ENCODE measurements at regions not wholly inside any gene's neighbourhood (a gene's known extent, or its start where the extent isn't known, plus 50 kb on each side); places are given as distances from the start of the nearest gene placed in this dataset.

DNA sequence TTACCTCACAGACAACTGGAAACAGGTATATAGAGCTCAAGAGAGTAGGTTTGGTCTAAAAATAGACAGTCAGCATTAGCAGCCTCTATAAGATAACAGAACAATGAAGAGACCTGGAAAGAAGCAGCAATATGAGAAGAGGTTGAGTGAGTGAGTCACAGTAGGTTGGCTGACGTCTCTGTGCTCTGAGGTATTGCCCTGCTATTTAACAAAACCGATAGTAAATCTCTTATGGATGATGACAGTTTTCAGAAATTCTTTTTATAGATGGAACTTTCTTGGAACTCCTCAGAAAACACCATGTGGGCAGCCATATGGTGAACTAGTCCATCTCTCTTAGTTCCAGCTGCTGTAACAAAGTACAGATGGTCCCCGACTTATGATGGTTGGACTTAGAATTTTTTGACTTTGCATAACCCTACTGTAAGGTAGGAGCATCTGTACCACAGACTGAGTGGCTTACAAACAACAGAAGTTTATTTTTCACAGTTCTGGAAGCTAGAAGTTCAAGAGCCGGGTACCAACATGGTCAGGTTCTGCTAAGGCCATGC is 123.5 kb downstream of the MBD2 start:
- no peak for DNase-seq (ENCODE audit: low read depth, low spot score)

DNA sequence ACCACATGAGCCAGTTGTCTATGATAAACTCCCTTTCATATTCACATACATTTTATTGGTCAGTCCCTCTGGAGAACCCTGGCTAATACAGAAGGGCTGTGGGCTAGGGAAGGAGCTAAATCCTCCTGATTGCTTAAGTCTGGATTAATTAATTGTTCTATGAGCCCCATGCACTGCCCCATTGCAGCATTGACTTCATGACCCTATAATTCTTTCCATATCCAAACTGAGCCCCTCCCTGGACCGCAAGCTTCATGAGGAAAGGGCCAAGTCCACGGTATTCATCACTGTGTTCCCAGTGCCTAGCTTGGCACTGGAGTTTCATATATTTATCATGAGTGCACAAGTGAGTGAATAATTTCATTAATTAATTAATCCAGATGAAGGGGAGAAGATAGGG is 124.0 kb downstream of the MBD2 start:
- DNase-seq (ENCODE audit: low read depth, low spot score): no peak

DNA sequence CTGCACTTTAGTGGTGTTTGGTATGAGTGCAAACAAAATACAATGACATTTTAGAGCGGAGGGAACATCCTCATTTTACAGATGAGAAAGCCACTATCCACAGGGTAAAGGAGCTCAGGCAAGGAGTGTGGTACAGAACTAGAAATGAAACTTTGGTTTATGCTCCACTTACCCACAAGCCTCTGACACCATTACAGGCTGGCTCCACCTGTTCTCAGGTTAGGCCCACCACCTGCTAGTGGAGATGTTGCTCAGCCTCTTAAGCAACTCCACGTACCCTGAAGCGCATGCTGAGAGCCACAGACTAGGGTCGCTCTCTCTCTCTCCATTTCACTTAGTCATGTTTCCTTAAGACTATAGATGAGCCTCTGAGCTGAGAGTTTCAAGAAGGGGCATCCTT is 130.0 kb downstream of the MBD2 start:
- DNase-seq (ENCODE audit: low read depth, low spot score): no peak

DNA sequence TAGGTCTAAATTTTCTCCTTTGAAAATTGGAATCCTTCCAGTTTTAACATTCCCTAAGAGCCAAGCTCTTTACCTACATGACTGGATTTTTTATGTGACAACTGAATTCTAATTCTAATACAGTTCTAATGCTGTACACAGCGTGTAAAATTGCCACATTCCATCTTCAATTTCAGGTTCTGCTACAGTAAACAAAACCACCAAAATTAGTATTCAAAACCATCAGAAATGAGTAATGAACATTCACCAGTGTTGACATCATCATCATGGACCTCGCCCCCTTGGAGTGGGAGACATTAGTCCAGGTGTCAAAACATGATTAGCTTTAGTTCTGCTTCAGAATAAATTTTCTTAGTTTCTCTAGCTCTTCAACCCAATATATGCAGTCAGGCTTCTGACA is 133.6 kb downstream of the MBD2 start:
- no peak for DNase-seq (ENCODE audit: low read depth, low spot score)

DNA sequence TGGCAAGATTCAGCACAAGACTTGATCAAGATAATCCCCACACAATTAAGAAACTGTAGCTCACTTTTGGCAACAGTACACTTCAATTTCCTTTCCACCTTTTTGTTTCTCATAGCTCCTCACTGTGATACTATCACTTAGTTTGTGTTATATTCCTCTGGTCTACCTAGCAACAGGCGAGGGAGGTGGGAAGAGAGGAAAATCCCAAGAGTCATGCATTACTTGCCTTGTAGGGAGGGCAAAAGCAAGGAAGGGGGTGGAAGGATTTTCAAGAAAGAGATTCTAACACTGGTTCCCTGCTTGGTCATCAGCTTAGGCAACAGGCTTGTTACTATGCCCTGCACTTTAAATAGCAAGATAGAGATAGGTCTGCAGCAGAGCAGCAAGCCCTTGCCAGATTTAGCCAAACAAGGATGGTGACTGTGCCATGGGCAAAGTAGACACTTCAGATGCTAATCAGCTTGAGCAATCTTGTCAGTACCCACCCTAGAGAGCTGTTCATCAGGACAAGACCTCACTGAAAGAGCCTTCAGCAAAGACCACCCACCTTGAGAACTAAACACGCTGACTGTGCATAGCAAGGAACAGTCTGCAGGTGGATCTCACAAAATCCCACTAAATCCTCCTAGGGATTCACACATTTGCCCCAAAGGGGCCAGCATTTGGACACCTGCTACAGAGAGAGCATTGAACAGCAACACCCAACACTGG is 134.6 kb downstream of the MBD2 start:
- DNase-seq (ENCODE audit: low read depth, low spot score): no peak

DNA sequence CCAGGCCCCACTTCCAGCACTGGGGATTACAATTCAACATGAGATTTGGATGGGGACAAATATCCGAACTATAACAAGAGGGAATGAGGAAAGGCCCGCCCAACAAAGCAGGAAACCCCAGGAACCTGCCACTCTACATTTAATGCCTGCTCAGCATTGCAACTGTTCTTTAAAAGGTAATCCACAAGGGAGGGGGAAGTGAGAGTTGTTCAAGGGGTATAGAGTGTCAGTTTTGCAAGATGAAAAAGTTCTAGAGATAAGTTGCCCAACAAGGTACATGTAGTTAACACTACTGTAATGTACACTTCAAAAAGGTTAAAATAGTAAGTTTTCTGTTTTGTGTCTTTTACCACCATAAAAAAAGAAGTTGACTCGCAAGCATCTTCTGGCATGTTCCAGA is 137.6 kb downstream of the MBD2 start:
- DNase-seq (ENCODE audit: low read depth, low spot score): no peak

DNA sequence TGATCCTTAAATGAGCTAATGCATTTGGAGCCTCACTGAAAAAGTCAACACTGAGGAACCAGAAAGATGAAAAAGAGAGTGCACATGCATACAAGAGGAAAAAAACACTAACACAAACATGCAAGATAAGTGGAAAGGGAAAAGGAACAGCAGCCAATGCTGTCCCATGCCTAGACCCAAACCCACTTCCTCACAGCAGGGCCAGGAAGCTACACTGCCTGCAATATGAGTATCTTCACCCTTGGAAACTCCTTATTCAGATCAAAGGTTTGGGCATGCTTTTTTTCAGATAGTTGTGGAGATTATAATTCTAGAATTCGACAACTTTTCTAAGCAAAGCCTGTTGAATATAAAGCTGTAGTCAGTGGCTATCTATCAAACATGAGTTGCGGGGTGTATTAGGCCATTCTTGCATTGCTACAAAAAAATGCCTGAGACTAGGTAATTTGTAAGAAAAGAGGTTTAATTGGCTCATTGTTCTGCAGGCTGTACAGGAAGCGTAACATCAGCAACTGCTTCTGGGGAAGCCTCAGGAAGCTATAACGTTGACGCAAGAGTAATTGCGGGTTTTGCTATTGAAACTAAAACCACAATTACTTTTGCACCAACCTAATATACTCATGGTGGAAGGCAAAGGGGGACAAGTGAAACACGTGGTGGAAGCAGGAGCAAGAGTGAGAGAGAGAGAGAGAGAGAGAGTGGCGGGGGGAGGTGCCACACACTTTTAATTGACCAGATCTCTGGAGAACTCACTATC is 138.2 kb downstream of the MBD2 start:
- DNase-seq (ENCODE audit: low read depth, low spot score): no peak

DNA sequence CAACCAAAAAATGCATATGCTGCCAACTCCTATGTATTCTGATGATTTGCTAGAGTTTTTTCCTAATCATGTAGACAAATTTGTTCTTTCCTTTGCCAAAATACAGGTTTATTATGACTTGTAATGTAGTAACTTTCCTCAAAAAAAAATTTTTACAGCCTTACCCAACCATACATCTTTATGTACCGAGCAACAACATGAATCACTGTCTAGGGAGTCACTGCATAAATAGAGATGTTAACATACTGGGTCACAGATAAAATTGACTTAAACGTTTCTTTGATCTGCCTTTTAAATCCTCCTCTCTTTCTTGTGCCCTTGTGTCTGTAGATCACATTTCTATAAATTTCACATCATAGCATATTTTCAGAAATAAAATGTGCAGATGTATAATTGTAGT is 143.6 kb downstream of the MBD2 start:
- DNase-seq (ENCODE audit: low read depth, low spot score): no peak

DNA sequence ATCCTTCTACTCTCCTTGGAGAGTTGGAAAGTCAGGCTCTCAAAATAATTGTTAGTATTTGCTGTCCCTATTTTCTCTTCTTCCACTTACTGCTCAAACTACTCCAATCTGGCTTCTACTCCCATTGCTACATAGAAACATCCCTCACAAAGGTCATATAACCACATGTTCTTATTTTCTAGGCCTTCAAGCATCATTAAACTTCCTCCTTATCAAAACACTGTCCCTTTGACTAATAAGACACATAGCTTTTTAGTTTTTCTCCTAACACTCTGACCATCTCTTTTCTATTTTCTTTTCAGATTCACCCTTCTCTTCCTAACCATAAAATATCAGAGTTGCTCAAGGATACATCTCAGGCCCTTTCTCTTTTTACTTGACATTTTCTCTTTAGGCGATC is 148.3 kb downstream of the MBD2 start:
- DNase-seq (ENCODE audit: low read depth, low spot score): no peak

DNA sequence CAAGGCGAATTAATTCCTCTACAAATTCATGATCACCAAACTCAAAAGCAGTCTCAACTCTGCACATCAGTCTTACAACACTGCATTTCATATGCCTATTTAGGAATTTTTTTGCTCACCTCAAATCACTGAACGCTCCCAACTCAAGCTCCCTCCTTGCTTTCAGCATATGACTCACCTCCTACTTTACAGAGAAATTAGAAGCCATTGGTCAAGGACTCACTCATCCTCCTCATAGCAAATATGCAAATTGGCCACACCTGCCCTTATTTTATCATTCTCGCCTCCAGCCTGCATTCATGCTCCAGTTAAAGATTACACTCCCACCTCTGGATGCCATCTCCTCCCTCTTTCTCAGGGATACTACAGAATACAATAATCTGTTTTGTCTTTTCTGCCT is 148.8 kb downstream of the MBD2 start:
- DNase-seq (ENCODE audit: low read depth, low spot score): no peak

DNA sequence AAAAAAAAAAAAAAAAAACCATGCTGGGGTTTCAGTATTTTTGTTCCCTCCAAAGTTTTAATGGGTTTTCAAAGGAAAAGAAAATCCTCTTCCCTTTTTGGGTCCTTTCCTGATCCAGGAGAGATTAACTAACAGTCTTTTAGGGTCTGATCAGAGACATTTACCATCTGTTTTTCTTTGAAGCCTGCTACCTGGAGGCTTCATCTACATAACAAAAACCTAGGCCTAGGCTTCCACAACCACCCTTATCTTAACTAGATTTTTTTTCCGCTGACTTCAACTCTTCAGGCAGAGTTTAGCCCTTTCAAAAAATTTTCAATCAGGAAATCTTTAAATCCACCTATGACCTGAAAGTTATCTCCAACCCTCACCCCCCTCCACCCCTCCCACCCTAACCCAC is 154.7 kb downstream of the MBD2 start:
- DNase-seq (ENCODE audit: low read depth, low spot score): no peak

DNA sequence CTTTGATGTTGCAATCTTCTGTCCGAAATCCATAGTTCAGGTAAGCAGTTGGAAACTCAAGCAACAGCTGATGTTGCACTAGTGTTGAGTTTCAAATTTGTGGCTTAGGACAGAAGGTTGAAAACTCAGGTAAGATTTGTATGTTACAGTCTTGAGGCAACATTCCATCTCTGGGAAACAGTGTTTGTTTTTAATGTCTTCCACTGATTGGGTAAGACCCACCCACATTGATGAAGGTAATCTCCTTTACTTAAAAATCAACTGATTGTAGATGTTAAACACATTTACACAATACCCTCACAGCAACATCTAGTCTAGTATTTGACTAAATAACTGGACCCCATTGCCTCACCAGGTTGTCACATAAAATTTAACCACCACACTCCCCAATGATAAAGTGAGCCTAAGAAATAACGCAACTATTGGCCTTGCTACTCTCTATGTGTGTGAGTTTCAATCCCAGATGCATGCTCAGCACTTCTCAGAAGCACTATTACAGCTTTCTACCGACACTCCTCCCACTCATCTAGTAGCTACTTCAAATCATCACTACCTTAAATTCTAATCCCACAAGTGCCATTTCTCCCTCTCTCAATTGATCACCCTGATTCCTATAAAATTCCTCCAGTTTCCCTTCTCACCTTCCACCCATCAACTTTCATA is 164.0 kb downstream of the MBD2 start:
- DNase-seq (ENCODE audit: low read depth, low spot score): no peak

DNA sequence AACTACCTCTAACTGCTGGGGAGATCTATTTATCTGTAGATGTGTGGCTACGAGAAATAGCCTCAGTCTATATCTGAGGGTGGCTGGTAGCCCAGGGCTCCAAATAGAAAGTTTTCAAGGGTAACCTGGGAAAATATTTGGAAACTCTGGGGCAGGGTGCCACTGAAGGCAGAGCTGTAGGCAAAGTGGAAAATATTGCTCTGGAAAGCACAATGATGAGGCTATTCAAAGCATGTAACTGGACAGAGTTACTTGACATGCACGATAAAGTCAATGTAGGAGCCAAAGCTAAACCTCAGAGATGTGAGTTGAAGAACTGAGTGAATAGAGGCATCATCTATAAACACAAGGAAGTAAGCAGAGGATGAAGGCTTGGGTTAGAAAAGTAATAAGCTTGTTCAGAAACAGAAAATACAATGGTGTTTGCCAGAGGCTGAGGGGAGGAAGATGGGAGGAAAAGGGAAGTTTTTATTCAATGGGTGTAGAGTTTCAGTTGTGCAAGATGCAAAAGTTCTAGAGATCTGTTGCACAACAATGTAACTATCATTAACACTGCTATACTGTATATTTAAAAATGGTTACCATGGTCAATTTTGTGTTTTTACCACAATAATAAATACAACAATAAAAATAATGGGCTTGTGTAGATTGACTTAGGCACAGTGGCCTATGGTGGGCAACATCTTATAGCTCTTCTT is 171.6 kb downstream of the MBD2 start:
- DNase-seq (ENCODE audit: low read depth, low spot score): no peak

DNA sequence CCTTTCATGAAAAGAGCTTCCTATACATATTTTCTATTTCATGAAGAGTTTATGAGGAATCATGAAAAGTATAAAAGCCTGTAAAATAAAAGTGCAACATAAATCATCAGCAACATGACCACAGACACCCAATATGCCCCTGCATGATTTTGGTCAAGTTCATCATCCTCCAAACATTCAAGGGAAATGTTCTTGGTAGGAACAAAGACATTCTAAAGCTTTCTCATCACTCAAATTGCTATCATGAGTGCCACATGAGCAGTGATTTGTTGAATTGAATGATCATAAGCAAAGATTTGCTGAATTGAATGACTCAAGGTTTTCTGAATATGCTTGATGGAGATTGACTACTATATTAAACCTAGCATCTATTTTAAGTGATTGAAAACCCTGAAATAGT is 172.2 kb downstream of the MBD2 start:
- no peak for DNase-seq (ENCODE audit: low read depth, low spot score)

DNA sequence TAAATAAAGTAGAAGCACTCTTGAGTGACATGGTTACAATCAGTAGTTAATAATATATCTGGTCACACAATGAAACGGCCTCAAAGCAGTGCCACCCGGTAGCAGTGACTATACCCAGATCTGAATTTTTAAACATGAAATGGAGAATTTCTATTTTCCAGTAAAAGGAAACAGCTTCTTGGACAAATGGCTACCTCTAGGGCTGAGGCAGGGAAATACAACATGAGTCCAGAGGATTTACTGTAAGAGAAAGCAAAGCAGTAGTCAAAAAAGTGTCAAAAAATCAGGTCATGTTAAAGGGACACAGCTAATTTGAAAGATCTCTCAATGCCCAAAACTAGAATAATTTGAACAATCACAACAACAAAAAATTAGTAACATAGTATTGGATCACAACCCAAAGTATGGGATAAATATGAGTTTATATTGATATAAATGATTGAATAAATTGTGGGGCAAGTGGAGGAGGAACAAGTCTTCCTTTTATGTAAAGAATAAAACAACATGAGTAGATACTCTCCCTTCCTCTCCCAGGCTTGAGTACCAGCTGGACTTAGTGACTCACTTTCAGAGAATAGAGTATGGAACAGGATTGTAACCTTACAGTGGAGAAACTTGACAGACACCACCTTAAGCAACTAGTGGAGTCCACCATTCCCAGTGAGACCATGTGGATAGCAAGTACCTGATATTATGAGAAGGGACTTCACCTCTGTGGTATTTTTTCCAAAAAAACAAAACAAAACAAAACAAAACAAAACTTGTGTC is 180.8 kb downstream of the MBD2 start:
- DNase-seq (ENCODE audit: low read depth, low spot score): no peak

DNA sequence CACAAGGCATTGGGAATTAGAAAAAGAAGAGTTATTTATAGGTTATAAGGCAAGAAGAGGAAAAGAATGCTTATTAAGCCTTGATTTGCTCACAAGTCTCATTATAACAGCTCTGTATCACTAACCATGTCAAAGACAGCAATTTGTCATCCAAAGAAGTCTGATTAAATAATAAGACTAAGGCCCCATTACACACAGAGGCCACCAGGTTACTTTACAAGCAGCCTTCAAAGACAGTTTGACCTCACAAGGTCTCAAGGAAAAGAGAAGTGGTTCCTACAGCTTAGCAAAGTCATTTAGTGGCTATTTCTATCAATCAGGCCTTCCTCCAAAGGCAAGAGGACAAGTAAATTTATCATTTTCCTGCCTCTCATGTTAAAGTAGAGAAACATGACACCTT is 188.5 kb downstream of the MBD2 start:
- no peak for DNase-seq (ENCODE audit: low read depth, low spot score)

DNA sequence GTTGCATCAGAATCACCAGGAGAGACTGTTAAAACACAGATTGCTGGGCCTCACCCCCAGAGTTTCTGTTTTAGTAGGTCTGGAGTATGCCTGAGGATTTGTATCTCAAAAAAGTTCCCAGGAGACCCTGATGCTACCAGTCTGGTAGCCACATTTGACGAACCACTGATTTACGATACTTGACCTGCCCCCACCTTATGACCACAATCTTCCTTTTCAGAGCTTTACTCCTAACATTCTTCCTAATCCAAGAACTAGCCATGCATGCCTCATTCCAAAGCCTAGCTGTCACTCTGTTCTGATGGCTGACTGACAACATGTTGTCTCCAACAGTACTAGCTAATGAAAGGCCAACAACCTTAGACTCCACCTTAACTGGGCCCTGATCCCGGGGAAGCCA is 191.4 kb downstream of the MBD2 start:
- no peak for DNase-seq (ENCODE audit: low read depth, low spot score)

DNA sequence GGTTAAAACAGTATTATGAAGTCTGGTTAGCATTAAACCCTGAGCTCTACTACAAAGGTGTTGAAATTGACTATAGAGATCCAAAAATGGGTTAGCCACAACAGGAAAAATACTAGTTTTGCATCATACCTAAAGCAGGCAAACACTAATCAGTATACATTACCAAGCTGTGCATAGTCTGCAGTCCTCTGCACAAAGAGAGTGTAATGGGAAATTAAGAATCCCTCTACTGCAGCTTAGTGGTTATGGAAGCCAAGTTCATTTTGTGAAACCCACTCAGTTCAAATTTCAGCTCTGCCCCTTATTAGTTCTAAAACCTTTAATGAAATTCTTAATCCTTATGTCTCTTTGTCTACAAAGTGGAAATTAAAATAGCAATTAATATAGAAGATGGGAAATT is 192.1 kb downstream of the MBD2 start:
- DNase-seq (ENCODE audit: low read depth, low spot score): no peak

DNA sequence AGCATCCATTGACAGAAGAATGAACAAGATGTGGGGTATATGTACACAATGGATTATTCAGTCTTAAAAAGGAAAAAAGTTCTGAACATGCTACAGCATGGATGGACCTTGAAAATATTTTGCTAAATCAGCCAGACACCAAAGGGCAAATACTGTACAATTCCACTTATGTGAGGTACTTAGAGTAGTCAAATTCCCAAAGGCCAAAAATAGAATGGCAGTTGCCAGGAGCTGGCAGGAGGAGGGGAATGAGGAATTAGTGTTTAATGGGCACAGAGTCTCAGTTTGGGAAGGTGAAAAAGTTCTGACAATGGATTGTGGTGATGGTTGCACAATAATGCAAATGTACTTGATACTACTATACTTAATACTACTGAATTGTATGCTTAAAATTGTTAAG is 193.2 kb downstream of the MBD2 start:
- DNase-seq (ENCODE audit: low read depth, low spot score): no peak

DNA sequence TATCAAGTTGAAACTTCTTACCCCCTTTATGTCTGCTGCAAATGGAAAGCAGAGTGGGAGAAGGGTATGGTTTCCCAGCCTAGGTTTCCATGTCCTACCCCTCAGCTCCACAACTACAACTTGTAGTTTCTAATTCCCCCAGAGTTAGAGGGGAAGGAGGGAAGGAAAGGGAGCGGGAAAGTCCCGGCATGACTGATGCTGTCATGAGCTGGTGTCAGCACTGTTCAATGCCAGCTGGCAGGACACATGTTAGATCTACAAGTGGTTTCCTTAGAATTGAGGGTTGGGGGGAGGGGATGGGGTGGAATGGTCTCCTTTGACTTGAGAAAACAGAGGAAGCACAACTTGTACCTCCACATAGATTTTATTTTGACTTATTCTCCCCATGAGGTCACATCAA is 194.0 kb downstream of the MBD2 start:
- no peak for DNase-seq (ENCODE audit: low read depth, low spot score)

DNA sequence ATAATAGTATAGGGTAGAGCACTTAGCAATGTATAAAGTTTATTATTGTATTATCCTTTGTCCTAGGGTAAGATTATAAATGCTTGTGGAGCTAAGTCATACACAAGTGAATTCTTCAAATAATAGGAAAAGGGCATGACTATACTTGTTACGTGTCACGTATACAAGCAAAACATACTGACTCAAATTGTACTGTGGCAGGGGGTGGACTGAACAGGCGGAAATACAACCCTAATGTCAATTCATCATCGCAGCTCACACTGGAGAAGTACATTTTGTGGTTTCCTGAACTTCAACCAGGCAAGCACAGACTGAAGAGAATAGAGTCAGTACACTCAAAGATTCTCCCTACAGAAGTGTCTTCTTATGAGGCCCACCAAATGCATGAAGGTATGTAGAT is 201.0 kb downstream of the MBD2 start:
- DNase-seq (ENCODE audit: low read depth, low spot score): peak; percentile 13

Data from pulmonary artery endothelial cell (primary cell).